Inferior parietal cortex (tissue), 1 donor: ENCODE measurements at regions not wholly inside any gene's neighbourhood (a gene's known extent, or its start where the extent isn't known, plus 50 kb on each side); places are given as distances from the start of the nearest gene placed in this dataset.
"Not testable (repeated sequence)": the region's sequence is repeated elsewhere in the genome, so short reads cannot be mapped to it uniquely, and the experiment has no call there.

Experiments
- DNase-seq: peaks from one replicate; pipeline ENCODE4 v3.0.0-alpha.2; 2016; ENCODE audit errors: extremely low spot score

DNA sequence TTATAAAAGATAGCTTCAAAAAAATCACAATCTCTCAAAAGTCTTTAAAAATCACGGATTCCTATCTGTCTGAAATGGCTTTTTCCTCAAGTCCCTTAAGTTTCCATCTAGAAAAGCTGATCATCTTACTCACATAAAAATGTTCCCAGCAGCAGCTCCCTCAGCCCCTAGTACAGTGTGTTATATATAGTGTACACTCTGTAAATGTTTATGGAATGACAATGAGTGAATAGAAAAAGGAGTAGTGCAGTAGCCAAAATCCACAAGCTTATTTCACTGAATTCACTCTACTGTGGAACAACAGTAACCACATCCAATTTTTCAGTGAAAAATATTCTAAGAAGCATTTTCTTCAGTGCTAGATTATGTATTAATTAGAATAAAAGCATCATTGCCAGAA is 609.4 kb downstream of the DTWD2 start:
- no peak for DNase-seq

DNA sequence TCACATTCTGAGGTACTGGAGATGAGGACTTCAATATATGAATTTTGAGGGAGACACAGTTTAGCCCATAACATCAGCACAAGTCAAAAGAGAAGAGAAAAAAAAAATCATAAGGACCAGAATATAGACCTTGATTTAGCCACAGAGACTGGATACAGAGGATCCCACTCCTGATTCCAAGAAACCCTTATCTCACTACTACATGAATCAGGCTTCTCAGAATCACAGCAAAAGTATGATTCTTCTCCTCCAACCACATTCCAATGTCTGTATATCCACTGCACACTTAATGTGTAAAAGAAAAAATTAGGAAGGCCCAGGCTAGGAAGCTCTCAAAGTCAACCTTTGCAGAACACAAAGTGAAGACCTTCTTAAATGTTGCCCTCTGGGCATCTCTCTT is 610.9 kb downstream of the DTWD2 start:
- no peak for DNase-seq

DNA sequence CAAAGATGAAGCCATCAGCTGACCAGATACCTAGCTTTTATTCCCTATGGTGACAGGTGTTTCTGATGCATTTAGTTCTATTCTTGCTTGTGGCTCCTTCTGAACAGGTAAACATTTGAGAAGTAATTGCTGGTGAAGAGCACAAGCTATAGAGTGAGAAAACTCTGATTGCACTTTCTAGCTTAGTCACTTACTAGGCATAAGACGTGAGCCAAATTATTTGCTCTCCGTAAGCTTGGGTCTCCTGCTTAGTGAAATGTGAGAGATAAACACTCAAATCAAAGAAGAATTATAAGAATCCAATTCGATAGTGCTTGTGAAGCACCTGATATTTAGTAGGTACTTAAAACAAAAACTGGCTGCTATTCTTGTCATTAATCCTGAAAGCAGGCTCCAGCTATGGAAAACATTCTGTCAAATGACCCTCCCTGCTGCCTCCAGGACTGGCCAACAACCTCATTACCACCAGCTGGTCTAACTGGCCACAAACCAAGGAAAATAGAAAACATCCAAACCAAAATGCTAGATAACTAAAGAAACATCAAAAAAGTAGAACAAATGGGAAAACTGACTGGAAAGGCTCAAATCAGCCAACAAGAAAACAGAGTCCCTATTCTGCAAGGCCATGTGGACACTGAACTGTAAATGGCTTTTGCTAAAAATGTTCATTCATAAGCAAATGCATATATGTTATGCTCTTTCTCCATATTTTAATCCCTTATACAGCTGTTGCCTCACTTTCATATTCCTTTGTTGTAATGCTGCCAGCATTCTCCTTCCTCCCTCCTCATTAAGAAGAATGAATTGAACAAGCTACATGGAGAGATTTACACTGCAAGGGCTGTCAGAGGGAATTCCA is 616.1 kb downstream of the DTWD2 start:
- no peak for DNase-seq

DNA sequence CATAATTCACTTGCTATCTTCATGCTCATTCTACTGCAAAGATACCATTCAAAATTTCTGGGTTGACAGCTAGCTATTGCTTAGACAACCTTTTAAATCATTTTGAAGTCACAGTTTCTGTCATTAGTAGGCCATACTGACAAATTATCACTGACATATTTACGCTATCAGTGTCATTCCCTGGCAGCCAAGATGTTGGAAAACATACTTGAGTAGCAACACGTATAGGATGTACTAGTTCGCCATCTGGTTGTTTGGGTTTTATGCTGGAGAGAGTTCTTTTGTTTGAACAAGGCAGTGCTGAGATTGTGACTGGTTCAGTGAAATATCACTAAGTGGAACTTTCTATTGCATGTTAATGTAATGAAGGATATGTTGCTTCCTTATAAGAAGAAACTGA is 621.9 kb downstream of the DTWD2 start:
- DNase-seq = no peak

DNA sequence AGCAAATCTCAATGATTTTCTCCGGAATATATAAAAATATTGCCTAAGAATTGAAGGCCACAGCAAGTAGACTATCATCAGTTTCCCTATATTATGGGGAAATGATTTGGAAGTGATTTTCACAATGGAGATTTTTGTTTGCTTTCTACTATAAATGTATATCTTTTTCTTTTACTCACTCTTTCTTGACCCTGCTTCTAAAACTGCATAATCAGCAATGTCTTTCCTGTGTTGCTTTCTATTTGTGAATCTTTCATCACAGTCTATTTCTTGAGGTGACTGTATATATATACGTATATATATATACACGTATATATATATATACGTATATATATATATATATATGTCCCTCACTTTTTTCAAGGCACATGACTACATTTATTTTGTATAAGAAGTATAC is 622.6 kb downstream of the DTWD2 start:
- no peak for DNase-seq

DNA sequence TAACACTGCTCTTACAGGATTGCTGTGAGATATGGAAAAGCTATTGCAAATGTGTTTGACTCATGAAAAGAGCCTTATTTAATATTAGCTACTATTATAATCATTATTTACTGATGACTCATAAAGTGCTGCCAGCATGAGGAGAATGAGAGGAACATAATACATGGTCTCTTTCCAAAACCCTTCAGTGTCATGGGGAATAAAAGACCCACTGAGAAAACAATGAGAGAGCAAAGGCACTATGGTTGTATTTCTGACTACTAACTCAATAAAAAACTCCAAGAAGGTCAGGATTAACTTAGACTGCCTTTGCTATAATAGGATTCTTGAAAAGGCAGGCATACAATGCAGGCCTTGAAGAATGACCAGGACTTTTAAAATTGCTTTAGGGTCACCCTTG is 633.5 kb downstream of the DTWD2 start:
- DNase-seq = no peak

DNA sequence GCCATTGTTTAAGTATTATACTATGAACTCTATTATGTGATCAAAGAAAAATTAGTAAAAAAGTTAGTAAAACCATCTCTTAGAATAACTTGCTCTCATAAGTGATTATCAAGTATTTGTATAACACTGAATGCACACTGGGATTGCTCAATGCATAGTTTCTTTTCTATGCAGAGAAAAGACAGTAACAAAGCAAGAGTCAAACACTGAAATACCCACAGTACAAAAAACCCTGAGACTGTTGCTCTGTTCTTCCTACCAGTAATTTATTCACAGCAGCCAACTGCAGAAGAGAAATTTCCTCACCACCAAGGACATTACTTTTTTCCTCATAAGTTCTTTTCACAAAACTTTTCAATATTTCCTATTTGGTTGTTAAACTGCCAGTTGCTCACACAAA is 634.4 kb downstream of the DTWD2 start:
- DNase-seq = no peak

DNA sequence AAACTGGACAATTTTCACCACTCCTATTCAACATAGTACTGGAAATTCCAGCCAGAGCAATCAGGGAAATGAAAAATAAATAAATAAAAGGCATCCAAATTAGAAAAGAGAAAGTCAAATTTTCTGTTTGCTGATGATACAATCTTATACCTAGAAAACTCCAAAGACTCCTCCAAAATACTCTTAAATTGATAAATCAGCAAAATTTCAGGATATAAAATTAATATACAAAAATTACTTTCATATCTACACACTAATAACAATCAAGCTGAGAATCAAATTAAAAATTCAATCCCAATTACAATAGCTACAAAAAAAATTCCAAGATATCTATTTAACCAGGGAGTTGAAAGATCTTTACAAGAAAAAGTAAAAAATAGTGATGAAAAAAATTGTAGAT is 651.9 kb downstream of the DTWD2 start:
- no peak for DNase-seq

DNA sequence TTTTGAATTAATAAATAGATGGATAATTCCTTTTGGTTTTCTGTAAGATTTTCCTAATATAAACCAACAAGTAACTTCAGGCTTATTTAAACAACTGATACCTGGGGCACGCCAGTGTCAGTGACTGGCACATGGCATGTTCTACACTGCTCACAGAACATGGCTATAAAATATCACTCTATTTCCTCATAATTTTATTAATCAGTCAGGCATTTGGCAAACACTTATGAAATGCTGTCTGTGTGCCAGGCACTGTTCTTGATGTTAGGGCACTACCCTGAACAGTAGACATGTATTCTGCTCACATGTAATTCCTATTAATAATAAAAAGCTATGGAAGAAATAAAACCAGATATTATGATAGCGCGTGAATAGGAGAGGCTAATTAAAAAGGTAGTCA is 661.0 kb downstream of the DTWD2 start:
- no peak for DNase-seq

DNA sequence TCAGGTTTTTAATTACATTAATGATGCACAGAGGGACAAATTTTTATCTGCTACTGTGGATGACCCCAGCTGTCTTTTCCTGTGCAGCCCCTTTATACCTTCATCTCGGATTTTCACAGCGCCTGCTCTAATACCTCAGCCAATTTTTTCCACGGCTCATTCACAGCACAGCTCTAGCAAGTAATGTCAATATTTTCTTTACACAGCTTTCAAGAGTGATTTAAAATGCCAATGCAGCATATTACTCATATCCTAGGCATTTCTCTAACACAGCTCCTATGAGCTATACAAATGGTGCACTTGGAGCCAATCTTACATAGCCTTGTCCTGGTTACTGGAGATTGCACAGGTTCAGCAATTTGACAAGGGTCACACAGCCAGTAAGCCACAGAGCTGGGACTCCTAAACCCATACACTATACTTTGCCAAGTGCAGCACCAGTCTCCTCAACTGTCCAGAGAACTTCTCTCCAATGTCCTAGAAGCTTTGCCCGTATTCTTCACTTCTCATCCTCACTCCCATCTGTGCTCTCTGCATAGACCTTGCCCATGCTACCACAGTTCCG is 661.8 kb downstream of the DTWD2 start:
- DNase-seq = no peak

DNA sequence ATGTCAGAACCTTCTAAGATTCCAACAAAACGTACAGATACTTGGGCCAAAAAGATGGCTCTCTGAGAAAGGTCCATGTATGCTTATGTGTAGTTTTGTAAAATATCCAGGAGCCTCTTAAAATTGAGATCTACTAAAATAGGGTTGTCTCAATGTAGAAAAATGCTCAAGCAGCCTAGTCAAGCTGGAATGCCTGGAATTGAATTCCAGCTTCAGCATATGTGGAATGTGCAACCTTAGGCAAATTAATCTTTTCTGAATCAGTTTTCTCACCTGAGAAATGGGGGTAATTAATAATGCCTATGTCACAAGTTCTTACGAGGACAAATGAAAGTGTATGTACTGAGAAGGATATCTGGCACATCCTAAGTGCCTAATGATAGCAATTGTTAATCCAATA is 662.4 kb downstream of the DTWD2 start:
- no peak for DNase-seq

DNA sequence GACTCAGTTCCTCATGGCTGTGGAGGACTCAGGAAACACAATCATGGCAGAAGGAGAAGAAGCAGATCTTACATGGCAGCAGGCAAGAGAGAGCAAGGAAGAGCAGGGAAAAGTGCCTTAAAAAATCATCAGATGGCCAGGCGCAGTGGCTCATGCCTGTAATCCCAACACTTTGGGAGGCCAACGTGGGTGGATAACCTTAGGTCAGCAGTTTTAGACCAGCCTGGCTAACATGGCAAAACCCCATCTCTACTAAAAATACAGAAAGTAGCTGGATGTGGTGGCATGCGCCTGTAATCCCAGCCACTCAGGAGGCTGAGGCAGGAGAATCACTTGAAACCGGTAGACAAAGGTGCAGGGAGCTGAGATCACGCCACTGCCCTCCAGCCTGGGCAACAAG is 664.6 kb downstream of the DTWD2 start:
- DNase-seq = not testable (repeated sequence)

DNA sequence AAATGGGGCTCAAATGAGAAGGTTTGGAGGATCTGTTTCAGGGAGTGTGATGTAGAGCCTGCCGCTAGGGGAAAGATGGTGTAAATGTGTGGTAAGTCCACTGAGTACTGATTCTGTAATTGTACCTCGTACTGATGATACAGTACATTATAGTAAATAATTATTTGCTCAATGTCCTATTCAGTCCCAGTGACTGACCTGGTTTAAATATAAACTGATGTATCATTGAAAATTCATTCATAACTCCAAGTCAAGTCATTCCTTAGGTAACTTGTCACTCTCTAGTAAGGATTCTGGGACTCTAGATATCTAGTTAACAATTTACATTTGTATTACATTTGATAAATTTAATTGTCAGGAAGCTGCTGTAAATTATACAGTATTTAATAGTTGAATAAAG is 667.3 kb downstream of the DTWD2 start:
- DNase-seq = no peak

DNA sequence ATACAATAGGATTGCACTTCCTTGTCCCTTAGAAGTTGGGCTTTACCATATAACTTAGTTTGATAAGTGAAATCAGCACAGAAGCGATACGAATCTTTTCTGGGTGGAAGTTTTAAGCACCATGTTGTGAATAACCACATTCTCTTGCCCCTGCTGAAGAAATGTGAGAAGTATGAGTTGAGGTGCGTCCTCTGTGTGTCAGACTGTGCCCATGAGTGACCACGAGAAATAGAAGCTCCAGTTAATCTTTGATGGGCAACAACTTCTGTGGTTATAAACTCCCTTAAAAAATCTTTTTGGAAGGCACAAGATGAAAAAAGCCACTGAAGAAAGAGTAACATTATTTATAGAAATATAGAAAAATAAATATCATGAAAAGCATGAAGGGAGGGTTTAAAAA is 668.2 kb downstream of the DTWD2 start:
- DNase-seq = no peak

DNA sequence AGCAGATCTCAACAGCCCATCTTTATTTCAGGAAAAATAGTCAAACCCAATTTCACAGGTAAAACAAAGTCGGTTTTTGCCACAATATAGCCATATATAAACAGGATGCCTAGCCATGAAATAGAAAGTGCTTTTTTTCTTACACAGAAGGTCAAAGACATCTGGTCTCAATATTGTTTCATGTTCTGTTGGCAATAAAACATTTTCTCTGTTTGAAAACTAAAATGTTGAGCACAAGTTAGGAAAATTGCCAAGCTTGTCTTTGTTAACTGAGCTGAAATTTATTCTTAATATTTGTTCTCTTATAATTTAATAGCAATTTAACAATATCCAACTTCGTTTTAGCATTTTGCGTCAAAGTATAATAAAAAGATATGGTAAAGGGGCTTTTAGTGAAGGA is 673.4 kb downstream of the DTWD2 start:
- no peak for DNase-seq

DNA sequence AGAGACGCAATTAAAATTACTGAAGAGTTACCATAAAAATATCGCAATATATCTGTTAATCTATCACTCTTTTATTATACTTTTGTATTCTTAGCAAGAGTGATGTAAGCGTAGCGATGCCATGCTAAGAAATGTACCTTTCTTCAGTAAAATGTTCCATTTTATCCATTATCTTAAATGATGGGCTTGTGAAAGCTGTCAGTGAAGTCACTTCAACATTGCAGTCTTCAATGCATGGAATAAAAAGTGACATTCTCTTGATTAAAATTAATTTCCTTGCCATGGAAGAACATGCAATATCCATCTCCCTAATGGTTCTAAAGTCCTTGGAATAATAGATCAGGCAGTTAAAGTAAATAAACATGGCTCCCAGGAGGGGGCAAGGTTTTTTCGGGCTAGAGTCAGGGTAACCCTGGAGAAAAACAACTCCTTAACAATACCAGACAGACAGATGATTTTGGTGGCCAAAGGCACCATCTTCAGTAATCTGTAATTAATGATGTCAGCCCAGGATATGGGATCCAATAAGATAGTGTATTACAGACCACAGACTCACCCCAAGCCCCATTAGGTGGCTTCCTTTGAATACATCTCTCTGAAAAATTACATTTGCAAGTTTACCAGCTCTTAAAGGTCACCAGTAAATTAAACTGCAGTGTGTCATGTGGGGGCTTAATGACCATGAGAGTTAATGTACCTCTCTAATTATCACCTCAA is 677.1 kb downstream of the DTWD2 start:
- DNase-seq = no peak

DNA sequence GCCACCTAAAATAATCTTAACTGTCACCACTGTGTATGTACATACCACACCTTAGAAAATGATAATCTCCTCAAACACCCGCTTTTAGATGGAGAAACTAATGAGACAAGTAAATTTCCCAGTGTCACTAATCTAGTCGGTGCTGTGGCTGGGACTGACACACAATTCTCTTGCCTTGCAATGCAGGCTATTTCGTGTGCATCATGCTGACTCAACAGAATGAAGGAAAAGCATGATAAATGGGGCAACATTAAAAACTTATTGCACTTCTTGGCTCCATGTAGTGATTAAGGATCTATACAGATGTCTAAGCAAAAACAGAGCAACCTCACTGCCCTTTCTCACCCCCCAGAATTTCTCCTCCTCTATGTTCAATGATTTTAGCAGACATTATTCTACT is 677.9 kb downstream of the DTWD2 start:
- DNase-seq = no peak

DNA sequence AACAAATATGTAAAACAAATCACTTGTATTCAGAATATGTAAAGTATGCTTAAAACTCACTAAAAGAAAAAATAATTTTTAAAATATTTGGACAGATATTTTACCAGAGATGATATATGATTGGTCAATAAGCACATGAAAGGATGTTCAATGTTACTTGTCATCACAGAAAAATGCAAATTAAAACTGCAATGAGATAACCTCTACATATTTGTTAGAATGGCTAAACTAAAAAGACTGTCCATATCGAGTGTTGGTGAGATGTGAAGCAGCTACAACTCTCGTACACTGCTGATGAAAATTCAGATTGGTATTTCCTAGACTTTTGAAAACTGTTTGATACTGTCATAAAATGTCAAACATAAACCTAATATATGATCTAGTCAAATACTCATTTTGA is 685.1 kb downstream of the DTWD2 start:
- no peak for DNase-seq

DNA sequence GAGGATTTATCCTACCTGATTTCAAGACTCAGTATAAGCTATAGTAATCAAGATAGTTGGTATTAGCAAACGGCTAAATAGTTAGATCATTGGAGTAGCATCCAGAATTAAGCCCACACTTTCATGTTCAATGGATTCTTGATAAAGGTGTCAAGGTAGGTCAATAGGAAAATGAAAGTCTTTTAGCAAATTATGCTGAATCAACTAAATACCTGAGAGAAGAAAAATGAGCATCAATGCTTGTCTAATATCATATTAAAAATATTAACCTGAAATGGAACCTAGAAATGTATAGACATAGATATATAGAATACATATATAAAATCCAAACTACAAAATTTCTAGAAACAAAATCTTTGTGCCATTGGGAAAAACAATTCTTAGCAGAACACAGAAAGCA is 685.6 kb downstream of the DTWD2 start:
- DNase-seq = no peak

DNA sequence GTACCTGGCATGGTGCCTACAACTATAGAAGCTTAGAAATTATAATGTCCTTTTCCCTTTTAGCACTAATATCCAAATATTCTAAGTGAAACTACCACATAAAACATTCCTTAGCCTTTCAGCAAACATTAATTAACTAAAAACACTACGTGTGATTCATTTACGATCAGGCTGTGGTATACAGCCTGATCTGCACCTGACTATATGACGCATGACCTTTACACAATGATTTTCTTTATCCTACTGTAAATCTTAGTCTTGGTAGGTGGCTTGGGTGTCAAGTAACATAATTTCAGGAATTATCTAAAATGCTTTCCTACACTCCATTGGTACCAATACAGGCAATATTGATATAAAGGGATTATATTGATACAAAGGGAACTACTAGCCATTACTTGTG is 686.7 kb downstream of the DTWD2 start:
- no peak for DNase-seq

DNA sequence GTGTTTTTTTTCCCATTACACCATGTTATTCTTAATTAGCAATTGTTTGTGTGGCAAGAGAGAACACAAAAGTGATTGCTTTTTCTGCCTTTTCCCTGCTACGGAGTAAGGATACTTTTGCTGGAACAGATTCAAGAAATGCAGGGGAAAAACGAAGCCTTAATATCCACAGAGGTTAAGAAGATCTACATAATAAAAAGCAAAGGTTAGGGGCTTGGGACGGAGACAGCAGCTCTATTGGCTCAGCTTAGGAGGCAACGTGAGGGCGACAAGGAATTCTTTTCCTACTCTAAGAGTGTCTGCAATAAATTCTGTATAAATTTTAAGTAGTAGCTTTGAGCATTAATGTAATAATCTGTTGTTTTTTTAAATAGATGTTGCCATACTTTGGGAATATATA is 693.3 kb downstream of the DTWD2 start:
- no peak for DNase-seq

DNA sequence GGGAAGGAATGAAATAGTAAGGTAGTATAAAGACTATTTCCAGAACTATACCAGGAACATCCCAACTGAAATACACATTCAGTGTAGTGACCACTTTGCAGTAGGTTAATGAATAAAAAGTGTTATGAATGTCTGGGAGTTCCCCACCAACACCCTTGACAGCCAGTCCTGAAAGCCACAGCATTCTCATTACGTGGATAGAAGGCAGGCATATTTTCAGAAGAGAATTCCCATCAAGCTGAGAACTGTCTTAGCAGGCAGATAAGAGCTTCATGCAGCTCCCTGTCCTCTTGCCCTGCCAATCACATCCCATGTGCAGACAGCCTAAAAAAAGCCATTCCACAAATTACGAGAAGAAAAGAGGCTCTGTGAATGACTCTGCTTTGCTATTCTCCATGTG is 695.0 kb downstream of the DTWD2 start:
- DNase-seq = no peak

DNA sequence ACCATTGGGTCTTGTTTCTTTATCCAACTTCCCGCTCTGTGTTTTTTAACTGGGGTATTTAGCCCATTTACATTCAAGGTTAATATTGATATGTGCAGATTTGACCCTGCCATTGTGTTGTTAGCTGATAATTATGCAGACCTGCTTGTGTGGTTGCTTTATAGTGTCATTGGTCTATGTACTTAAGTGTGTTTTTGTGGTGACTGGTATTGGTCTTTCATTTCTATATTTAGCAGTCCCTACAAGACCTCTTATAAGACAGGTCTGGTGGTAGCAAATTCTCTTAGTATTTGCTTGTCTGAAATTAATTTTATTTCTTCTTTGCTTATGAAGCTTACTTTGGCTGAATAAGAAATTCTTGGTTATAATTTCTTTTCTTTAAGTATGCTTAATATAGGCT is 698.1 kb downstream of the DTWD2 start:
- no peak for DNase-seq
